ENCODE measurements at regions not wholly inside any gene's neighbourhood (a gene's known extent, or its start where the extent isn't known, plus 50 kb on each side); places are given as distances from the start of the nearest gene placed in this dataset.
"Not testable (repeated sequence)": the region's sequence is repeated elsewhere in the genome, so short reads cannot be mapped to it uniquely, and the experiment has no call there.

DNA sequence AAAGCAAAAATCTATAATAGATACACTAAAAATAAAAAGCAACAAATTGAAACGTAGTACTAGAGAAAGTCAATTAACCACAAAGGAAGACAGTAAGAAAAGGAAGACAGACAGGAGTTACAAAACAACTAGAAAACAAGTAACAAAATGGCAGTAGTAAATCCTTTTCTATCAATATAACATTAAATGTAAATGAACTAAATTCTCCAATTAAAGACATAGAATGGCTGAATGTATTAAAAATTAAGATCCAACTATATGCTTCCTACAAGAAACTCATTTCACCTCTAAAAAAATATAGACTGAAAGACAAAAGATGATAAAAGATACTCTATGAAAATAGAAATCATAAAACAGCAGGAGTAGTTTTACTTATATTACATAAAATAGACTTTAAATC, 79.1 kb downstream of the CTH start:
- DNase-seq (ENCODE audit: extremely low read depth, low read depth, low spot score), result no peak

DNA sequence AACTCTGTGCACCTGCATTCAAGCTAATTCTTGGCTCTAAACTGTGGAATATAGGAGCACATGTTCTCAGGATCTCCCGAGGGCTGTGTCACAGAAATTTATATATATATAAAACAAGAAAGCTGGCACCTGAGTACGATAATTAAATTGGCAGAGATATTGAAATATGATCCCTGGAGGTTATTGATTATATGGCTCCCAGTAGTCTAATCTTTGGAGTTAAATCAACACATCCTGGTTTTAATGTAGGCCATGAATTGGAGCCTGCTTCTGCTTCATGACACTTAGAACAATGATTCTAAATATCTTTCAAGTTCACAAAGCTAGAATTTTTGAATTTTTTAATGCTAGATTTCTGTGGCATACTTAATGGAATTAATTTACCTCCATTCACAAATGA, 84.3 kb downstream of the CTH start:
- DNase-seq (ENCODE audit: extremely low read depth, low read depth, low spot score), result no peak

DNA sequence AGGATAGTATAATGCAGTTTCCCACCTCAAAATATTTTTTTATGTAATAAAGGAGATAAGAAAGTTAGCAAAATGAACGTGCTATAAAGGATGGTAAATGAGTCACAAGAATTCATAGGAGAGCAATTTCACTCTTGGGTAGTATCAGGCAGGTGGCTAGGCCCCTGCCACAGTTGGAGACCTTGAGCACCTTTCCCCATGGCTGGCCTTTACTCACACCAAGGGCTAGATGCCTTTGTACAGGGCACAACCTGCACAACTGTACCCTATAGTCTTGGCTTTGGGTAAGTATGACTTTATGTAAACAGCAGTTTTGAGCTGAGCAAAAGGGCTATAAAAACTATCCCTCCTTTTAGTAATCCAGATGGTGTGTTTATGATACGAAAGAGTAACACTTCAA, 85.1 kb downstream of the CTH start:
- no peak for DNase-seq (ENCODE audit: extremely low read depth, low read depth, low spot score)

DNA sequence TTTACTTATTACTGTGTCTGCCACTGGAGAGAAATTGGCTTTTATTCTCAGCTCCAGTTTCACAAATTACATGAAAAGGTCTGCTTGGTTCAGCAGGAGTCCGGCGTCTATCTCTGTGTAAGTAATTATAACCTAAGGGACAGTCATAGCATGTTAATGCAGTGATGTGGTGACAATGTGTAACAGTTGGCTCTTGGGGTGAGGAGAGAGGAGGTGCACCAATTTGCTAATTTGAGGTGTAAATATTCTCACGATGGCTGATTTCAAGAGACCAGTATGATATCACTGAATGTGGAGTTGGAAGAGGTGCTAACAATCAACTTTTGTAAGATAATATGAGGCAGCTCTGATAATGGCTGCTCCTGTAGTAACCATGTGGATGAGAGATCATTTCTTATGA, 86.1 kb downstream of the CTH start:
- no peak for DNase-seq (ENCODE audit: extremely low read depth, low read depth, low spot score)

DNA sequence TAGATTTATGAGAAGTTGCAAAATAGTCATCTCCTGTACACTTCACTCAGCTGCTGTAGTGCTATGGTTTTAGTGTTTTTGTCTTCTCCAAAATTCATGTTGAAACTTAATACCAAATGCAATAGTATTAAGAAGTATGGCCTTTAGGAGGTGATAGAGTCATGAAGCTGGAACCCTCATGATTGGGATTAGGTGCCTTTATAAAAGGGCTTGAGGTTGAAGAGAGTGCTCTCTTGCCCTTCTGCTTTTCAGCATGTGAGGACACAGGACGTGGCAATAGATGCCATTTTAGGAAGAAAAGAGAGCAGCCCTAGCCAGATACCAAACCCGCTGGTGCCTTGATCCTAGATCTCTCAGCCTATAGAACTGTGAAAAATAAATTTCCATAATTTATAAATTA, 87.6 kb downstream of the CTH start:
- no peak for DNase-seq (ENCODE audit: extremely low read depth, low read depth, low spot score)

DNA sequence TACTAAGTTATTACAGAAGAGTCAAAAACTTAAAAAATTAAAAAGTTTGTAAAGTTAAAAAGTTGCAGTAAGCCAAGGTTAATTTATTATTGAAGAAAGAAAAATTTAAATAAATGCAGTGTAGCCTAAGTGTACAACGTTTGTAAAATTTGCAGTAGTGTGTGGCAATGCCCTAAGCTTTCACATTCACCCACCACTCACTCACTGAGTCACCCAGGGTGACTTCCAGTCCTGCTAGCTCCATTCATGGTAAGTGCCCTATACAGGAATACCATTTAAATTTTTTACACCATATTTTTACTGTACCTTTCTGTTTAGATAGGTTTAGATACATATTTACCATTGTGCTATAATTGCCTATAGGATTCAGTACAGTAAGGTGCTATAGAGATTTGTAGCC, 88.6 kb downstream of the CTH start:
- DNase-seq (ENCODE audit: extremely low read depth, low read depth, low spot score), result no peak

DNA sequence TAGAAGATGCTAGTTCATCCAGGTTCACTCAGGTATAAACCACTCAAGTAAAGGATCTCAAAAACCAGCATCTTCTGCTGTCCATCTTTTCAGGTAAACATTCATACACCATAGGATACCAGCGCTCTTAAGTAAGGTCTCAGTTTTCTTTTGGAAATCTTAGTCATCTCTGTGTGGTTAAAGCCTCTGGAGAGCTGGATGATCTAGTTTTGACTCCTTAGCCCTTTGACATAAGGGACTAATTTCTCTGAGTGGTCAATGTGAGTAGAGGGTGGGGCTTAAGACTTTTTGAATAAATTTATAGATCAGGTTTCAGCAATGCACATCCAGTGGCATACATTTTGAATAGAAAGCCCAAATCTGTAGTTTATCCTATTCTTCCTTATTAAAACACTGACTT, 92.3 kb downstream of the CTH start:
- DNase-seq (ENCODE audit: extremely low read depth, low read depth, low spot score), result no peak

DNA sequence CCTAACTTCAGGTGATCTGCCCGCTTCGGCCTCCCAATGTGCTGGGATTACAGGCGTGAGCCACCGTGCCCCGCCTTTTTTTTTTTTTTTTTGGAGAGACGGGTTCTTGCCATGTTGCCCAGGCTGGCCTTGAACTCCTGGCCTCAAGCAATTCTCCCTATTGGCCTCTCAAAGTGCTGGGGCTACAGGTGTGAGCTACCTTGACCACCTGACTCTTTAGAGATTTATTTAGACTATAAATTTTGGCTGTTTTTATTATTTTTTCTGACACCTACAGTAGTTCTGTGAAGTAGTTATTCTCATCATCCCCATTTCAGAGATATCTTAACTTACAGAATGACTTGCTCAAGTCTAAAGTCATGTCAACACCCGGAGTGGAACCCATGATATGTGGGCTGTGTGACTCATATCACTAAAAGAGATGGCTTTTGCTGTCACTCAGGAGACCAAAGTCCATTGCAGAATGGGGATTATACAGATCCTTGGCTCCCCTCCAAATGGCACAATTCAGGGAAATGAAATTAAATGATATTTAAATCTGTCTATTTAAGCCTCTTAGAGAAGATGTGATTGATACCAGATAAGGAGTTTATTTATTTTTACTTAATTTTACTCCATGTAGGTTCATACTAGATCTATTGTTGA, 93.2 kb downstream of the CTH start:
- DNase-seq (ENCODE audit: extremely low read depth, low read depth, low spot score), result no peak

DNA sequence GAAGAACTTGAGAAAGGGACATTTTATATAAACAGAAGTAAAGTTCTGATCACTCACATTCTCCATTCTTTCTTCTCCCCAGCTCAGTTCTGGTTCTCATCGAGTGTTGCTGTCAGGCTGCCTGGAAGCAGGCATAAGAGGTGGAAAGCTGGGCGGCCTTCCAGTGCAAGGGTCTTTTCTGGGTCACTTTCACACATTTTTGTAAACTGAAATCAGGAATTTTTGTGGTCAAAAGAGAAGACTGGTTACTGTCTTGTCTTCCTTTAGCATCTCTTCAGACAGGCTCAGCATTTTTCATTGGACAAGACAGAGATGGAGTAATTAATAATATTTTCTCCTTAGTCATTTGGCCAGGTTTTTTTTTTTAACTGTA, 93.7 kb downstream of the CTH start:
- DNase-seq (ENCODE audit: extremely low read depth, low read depth, low spot score), result no peak

DNA sequence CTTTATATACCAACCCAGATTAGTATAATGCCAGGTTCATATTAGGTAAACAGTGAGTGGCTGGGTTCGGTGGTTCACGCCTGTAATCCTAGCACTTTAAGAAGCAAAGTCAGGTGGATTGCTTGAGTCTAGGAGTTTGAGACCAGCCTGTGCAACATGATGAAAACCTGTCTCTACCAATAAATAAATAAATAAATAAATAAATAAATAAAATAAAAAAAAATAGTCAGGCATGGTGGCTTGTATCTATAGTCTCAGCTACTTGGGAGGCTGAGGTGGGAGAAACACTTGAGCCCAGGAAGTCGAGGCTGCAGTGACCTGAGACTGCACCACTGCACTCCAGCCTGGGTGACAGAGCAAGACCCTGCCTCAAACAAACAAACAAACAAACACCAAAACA, 96.9 kb downstream of the CTH start:
- not testable (repeated sequence) for DNase-seq (ENCODE audit: extremely low read depth, low read depth, low spot score)

DNA sequence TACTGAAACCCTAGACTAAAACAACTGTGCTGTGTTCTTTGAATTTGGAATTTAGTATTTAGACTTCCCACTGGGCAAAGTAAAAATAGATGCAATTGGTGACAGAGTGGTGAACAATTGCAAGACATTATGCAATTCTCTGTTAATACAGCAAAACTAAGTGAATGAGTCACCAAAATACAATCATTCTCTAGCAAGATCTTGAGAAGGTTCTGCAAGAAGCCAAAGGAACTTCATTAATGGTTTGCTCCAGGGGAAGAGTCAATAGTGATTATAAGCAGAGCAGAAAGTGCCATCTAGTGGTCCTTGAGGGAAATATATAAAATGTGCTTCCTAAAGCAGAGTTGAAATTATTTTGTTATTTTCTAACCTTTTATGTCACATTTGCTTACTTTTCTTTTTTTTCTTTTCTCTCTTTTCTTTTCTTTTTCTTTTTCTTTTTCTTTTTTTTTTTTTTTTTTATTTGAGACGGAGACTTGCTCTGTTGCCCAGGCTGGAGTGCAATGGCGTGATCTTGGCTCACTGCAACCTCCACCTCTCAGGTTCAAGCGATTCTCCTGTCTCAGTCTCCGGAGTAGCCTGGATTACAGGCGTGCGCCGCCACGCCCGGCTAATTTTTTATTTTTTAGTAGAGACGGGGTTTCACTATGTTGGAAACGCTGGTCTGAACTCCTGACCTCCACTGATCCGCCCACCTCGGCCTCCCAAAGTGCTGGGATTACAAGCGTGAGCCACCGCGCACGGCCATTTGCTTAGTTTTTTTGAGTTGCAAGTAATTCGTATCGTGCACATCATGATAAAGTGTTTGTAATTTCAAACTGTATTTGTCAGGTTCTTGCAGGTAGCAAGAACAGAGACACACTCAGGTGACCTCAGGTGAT, 99.2 kb downstream of the CTH start:
- DNase-seq (ENCODE audit: extremely low read depth, low read depth, low spot score), result peak; percentile 58

DNA sequence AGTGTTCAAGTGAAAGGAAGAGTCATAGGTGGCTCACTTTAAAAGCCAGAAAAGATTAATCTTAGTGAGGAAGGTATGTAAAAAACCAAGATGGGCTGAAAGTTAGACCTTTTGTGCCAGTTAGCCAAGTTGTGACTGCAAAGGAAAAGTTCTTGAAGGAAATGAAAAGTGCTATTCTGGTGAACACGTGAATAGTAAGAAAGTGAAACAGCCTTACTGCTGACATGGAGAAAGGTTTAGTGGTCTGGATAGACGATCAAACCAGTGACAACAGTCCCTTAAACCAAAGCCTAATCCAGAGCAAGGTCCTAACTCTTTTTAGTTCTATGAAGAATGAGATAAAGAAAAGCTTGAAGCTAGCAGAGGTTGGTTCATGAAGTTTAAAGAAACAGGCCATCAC, 106.4 kb downstream of the CTH start:
- no peak for DNase-seq (ENCODE audit: extremely low read depth, low read depth, low spot score)

DNA sequence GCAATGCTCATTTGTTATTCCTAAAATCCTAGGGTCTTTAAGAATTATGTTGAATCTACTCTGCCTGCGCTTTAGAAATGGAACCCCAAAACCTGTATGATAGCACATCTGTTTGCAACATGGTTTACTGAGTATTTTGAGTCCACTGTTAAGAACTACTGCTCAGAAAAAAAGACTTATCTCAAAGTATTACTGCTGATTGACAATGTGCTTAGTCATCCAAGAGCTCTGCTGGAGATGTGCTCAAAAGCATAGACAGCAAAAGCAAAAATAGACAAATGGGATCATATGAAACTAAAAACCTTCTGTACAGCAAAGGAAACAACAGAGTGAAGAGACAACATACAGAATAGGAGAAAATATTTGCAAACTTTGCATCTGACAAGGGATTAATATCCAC, 107.0 kb downstream of the CTH start:
- DNase-seq (ENCODE audit: extremely low read depth, low read depth, low spot score), result no peak

DNA sequence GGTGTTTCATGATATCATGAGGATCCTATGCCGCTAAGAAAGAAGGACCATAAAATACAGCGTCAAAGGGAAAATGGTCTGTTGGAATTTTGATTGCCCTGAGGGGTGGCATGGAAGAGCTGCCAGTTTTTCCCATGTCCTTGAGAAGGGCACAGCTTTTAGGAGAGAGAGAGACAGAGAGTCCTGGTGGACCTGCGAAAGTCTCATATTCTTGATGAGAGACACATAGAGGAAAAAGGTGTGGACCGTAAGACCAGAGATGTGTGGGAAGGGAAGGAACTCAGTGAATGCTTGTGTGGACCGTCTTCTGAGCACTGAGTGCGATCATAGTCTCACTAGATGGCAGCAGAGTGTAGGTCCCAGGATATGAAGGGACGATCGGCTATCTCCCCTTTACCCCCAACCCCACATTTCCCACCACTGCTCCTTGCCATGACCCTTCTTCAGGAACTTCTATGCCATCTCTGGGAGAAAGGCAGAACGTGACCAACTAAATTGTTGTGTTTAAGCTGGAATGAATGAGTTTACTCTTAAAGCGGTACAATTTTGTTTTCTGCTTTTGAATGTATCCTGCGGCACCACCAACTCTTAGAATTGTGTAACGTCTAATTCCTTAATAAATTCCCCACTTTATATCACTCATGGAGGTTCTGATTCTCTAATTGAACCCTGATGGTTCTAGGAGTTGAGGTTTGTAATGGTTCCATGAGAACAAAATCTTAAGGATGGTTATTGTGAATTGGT, 117.7 kb downstream of the CTH start:
- no peak for DNase-seq (ENCODE audit: extremely low read depth, low read depth, low spot score)

DNA sequence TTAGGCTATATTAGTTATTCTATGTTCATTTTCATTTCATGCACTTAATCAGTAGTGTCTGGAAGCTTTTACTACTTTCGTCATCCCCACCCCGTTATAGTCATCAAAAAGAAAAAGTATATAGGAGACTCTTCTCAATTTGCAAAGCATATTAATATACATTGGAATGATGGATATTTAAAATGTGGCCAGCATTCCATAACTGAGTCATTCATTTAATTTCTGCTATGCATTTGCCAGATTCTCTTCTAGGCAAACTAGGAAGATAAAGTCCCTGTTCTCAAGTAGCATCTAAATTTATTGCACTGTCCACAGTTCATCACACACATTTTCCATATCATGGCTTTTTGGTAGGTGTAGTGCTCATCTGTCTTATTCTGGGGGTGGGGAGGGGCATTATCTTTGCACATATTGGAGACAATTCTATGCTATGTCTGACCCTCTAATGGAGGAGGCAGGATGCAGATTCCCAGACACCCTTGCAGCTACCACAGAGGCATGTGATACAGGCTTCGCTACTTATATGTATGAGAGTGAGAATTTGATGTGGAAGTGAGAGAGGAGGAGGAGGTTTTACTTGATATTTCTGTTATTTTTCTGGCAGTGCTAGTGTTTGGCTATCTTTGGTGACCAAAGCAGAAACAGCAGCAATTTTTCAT, 125.8 kb downstream of the CTH start:
- DNase-seq (ENCODE audit: extremely low read depth, low read depth, low spot score), result no peak

DNA sequence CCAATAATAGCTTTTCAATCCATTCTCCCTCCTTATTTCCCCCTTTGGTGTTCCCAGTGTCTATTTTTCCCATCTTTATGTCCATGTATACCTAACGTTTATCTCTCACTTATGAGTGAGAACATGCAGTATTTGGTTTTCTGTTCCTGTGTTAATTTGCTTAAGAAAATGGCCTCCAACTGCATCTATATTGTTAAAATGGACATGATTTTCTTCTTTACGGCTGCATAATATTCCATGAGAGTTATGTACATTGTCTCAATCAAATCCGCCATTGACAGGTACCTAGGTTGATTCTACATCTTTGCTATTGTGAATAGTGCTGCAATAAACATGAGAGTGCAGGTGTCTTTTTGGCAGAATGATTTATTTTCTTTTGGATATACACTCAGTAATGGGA, 126.7 kb downstream of the CTH start:
- no peak for DNase-seq (ENCODE audit: extremely low read depth, low read depth, low spot score)

DNA sequence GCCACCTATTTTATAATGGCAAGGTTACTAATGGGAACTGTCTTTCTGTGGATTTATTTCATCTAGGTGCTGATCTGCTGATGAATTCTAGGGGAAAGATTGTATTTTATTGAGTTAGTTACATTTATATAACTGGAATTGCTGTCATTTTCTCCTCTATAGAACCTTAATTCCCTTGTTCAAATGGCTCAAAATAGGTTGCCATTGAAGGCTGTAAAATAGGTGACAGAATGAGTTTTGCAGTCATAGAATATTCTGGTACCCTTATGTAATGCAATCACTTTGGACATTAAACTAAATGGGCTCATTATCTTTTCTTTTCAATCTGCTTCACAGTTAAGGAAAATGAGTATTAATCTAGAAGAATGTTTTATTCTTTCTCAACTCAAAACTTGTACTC, 131.0 kb downstream of the CTH start:
- no peak for DNase-seq (ENCODE audit: extremely low read depth, low read depth, low spot score)

DNA sequence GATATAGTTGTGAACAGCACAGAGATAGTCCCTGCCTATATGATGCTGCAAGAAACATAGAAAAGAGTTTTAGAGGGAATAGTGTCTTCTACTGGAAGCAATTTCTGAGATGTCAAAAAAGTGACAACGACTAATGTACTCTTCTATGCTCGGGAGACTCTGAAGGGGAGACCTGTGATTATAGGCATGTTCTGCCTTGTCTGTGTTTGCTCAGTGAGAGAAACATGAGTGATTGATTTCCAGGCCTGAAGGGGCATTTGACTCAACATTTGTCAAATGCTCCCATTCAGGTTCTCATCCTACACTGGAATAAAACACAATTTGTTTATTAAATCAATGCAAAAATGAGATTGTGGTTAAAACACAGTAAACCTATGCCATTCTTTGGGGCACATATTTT, 131.8 kb downstream of the CTH start:
- DNase-seq (ENCODE audit: extremely low read depth, low read depth, low spot score), result no peak

DNA sequence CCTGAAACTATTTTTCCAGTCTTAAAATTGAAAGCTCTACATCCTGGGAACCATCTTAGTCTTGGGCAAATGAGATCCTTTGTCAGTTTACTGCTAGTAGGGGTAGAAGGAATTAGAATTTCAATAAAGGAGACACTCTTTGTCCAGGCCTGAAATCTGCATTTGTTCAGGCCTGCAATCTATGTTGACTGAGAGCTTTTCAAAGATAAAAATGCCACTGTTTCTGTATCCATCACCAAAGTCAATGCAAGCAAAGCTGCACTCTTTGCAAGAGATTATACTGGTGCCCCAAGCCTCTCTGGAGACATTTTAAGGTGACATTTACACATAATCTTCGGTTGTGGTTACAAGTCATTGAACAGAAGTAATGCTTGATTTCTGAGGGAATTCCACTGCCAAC, 135.7 kb downstream of the CTH start:
- DNase-seq (ENCODE audit: extremely low read depth, low read depth, low spot score), result no peak

DNA sequence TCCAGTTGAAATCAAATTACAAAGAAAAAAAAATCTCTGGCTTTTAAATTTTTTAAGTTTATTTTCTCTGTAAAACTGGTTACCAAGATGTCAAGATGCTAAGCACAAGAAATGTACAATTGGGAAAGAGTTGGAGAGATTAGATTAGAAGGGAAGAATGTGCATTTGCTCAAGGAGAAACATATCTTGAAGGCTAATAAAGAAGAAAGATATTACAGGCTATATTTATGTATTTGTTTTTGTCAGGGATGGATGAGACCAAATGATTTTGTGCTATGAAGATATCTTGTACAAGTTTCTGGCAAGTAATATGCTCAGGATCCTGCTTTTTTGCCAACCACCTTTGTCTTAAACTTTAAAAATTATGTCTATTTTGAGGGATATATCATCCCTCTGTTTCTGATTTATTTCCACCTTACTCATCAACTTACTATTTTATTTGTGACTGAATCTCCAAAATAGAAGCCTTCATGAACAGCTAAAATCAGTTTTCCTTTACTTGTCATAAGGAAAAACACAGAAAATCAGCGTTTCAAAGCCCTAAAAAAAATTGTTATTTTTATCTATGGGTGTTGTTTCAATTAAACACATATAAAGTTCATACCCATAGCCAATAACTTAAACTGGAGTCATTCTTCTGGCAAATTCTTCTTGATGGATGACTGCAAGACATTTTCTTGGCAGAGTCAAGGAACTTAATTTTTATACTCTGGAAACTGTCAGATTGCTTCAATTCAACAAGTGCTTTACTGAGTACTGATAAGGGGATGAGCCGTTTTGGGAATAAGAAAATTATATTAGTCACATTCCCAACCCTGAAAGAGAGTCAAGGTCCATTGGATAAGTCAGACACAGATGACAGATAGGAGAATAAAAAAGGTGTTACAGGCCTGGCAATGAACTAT, 141.8 kb downstream of the CTH start:
- no peak for DNase-seq (ENCODE audit: extremely low read depth, low read depth, low spot score)

All from glomerular endothelial cell (primary cell).